Head of caudate nucleus (tissue), 42 donors: ENCODE measurements at regions not wholly inside any gene's neighbourhood (a gene's known extent, or its start where the extent isn't known, plus 50 kb on each side); places are given as distances from the start of the nearest gene placed in this dataset.

Experiments
- DNase-seq, 42 donors: peaks; one replicate each; pipeline versions ENCODE4 v3.0.0 to v3.0.0-alpha.2; 2020 to 2021; ENCODE audit warnings: mixed read lengths in 7 of 42
- intact Hi-C: fragments of 100-400 bp; cut with DNase I; formaldehyde crosslinking; loops from one replicate; pipeline ENCODE4 v1.15.0; 2022

- no peak for DNase-seq
- intact Hi-C loops: no loop called here
Observed at GRCh38 chr15:49747340-49747739, 126.5 kb downstream of the DTWD1 start.

GRCh38 chr15:49748791-49749190, 127.9 kb downstream of the DTWD1 start:
- peak in 5 of 42 donors; percentile 6 to 42 (median 15) for DNase-seq
- intact Hi-C loops: no loop called here

GRCh38 chr15:49750553-49750952, 129.7 kb downstream of the DTWD1 start:
- intact Hi-C loops: no loop called here
- no peak for DNase-seq

- DNase-seq: no peak
- intact Hi-C loops: no loop called here
Observed at GRCh38 chr15:49751191-49751590, 130.3 kb downstream of the DTWD1 start.

GRCh38 chr15:49751751-49752150, 130.9 kb downstream of the DTWD1 start:
- no peak for DNase-seq
- intact Hi-C loops: no loop called here

GRCh38 chr15:49752517-49752916, 131.7 kb downstream of the DTWD1 start:
- no peak for DNase-seq
- intact Hi-C loops: no loop called here

GRCh38 chr15:49758456-49758855, 137.6 kb downstream of the DTWD1 start:
- DNase-seq: no peak

GRCh38 chr15:49758856-49759255, 138.0 kb downstream of the DTWD1 start:
- intact Hi-C loops: no loop called here
- DNase-seq: no peak

More at GRCh38 chr15:49758456-49758855, 137.6 kb downstream of the DTWD1 start:
- intact Hi-C loops: no loop called here

- no peak for DNase-seq
- intact Hi-C loops: no loop called here
Observed at GRCh38 chr15:49760749-49761148, 139.9 kb downstream of the DTWD1 start.

- intact Hi-C loops: no loop called here
- DNase-seq: no peak
Observed at GRCh38 chr15:49769225-49769624, 148.4 kb downstream of the DTWD1 start.

GRCh38 chr15:49789436-49789835, 168.6 kb downstream of the DTWD1 start:
- DNase-seq: no peak
- intact Hi-C loops: no loop called here

GRCh38 chr15:49793943-49794342, 173.1 kb downstream of the DTWD1 start:
- no peak for DNase-seq
- intact Hi-C loops: no loop called here

- intact Hi-C loops: no loop called here
- no peak for DNase-seq
Observed at GRCh38 chr15:49801796-49802195, 180.9 kb downstream of the DTWD1 start.
